Retinal pigment epithelial cell (primary cell): ENCODE measurements at regions not wholly inside any gene's neighbourhood (a gene's known extent, or its start where the extent isn't known, plus 50 kb on each side); places are given as distances from the start of the nearest gene placed in this dataset.
A peak's percentile ranks its signal among the peaks of the same experiment; 100 is the strongest.

Source experiments
- DNase-seq: peaks from one replicate; pipeline ENCODE4 v3.0.0-alpha.2; 2010; ENCODE audit warnings: low read depth
- H3K4me3 ChIP-seq: 2 replicates; pipeline ENCODE4 v1.5.1; 2011; ENCODE audit warnings: mild to moderate bottlenecking, low read length, control low read depth, moderate library complexity
- CTCF ChIP-seq: conservative IDR thresholded peaks from 2 replicates; pipeline ENCODE4 v1.5.1; 2011; ENCODE audit warnings: low read depth, low read length, control low read depth, inconsistent platforms

- no peak for DNase-seq
- TF ChIP-seq CTCF = no peak
- H3K4me3 ChIP-seq = no peak overlapping the region
Measured at GRCh38 chr3:69562020-69562419, 176.1 kb upstream of the FRMD4B start.

DNA sequence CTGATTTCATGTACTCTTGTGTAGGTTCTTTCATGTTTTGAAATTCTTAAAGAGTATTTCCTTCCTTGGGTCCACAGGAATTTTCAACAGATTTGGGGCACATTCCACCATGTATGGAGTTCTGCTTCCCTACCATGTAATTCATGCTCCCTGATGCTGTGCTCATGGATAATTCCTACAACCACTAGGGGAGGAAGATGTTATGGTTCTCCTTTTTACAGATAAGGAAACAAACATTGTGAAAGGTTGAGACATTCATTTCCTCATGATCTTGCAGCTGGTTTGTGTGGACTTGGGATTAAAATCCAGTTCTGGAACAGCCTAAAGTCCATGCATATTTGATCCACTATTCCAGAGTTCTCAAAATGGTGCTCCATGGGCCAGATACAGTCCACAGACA lies 174.9 kb upstream of the FRMD4B start:
- no peak for TF ChIP-seq CTCF
- no peak for DNase-seq
- no peak overlapping the region for H3K4me3 ChIP-seq

- no peak for DNase-seq
- no peak overlapping the region for H3K4me3 ChIP-seq
- no peak for TF ChIP-seq CTCF
Measured at GRCh38 chr3:69560116-69560515, 174.2 kb upstream of the FRMD4B start.

- H3K4me3 ChIP-seq = no peak overlapping the region
- peak; percentile 34 for DNase-seq
- no peak for TF ChIP-seq CTCF
Measured at GRCh38 chr3:69558912-69559311, 173.0 kb upstream of the FRMD4B start.

DNA sequence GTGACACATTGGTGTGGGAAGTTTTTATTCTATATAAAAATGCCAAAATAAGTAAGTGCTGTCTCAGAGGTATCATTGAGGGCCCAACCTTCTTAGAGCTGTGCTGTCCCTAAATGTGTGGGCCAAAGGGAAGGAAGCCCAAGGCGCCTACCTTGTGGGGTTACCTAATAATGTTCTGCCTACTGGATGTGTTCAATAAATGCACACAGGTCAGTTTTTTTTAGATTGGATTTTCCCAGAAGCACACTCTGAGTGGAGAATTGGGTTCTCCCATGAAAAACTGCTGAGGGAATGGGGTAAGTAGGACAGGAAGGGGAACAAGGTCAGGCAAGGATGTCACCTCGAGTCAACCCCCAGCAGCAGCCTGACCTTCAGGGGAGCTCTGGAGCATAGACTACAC lies 168.7 kb upstream of the FRMD4B start:
- no peak for DNase-seq
- TF ChIP-seq CTCF = no peak
- no peak overlapping the region for H3K4me3 ChIP-seq

GRCh38 chr3:69553888-69554287 lies 168.0 kb upstream of the FRMD4B start:
- no peak overlapping the region for H3K4me3 ChIP-seq
- TF ChIP-seq CTCF = no peak
- no peak for DNase-seq

GRCh38 chr3:69547461-69547880 lies 161.6 kb upstream of the FRMD4B start:
- H3K4me3 ChIP-seq = no peak overlapping the region
- no peak for TF ChIP-seq CTCF
- peak; percentile 7 for DNase-seq
